Esophagus (tissue), 2 donors: ENCODE measurements at regions not wholly inside any gene's neighbourhood (a gene's known extent, or its start where the extent isn't known, plus 50 kb on each side); places are given as distances from the start of the nearest gene placed in this dataset.

ENCODE experiments used
- H3K27ac ChIP-seq, 2 donors: one replicate each; pipeline ENCODE4 v1.5.1; 2013; ENCODE audit warnings: low read depth in 2 of 2, mild to moderate bottlenecking in 2 of 2, inconsistent platforms in 1 of 2, low read length in 1 of 2, moderate library complexity in 1 of 2
- H3K27me3 ChIP-seq, 2 donors: one replicate each; pipeline ENCODE4 v1.6.1; 2013; ENCODE audit warnings: low read length in 2 of 2, control low read depth in 1 of 2, mild to moderate bottlenecking in 1 of 2; ENCODE audit not compliant: insufficient read depth in 2 of 2, control insufficient read depth in 1 of 2
- H3K36me3 ChIP-seq, 2 donors: one replicate each; pipeline ENCODE4 v1.6.1; 2013; ENCODE audit warnings: low read length in 1 of 2; ENCODE audit not compliant: control insufficient read depth in 2 of 2, insufficient read depth in 2 of 2
- H3K4me1 ChIP-seq, 2 donors: one replicate each; pipeline ENCODE4 v1.6.1; 2013; ENCODE audit warnings: low read length in 1 of 2; ENCODE audit not compliant: control insufficient read depth in 2 of 2, insufficient read depth in 2 of 2
- H3K4me3 ChIP-seq, 2 donors: one replicate each; pipeline ENCODE4 v1.5.1; 2013; ENCODE audit warnings: low read length in 2 of 2, mild to moderate bottlenecking in 2 of 2, low read depth in 1 of 2, moderate library complexity in 1 of 2
- H3K9me3 ChIP-seq, 2 donors: one replicate each; pipeline ENCODE4 v1.6.1; 2013; ENCODE audit warnings: mild to moderate bottlenecking in 2 of 2, low read depth in 1 of 2, low read length in 1 of 2, moderate library complexity in 1 of 2; ENCODE audit not compliant: control insufficient read depth in 2 of 2, insufficient read depth in 1 of 2
- WGBS, 2 donors: extraction: QIAGEN DNeasy Blood & Tissue Kit; methylation state at CpG; one replicate each; pipeline ENCODE4 v1.1.7; 2013; 5-methylcytosine and 5-hydroxymethylcytosine counted together
- donor health status: healthy with polysubstance abuse.
- donor health status: Bipolar disorder and iron deficiency.

GRCh38 chr6:14246876-14247275 is 129.3 kb downstream of the CD83 start:
- WGBS, 2 donors, result 89 to 93% methylated on average over 3 of the region's 3 CpGs
- H3K36me3 ChIP-seq, result no peaks in the 10 kb centered on the region

GRCh38 chr6:14250573-14250972 is 133.0 kb downstream of the CD83 start:
- Histone ChIP-seq H3K27me3 (no peaks in the 10 kb centered on the region), H3K27ac (no peak overlapping the region), H3K9me3 (no peaks in the 10 kb centered on the region), H3K36me3 (no peaks in the 10 kb centered on the region), H3K4me1 (no peaks in the 10 kb centered on the region), H3K4me3 (no peak overlapping the region)
- 95 to 97% methylated on average over 4 of the region's 4 CpGs for WGBS, 2 donors

More at GRCh38 chr6:14246876-14247275, 129.3 kb downstream of the CD83 start:
- Histone ChIP-seq H3K27me3 (peaks cover 0 to 2% of the 10 kb centered on the region in 2 donors), H3K4me1 (no peaks in the 10 kb centered on the region), H3K27ac (no peak overlapping the region), H3K9me3 (no peaks in the 10 kb centered on the region), H3K4me3 (no peak overlapping the region)

GRCh38 chr6:14252271-14252850 is 134.8 kb downstream of the CD83 start:
- no peak overlapping the region for H3K27ac ChIP-seq
- H3K36me3 ChIP-seq, result no peaks in the 10 kb centered on the region
- WGBS, 2 donors, result 76 to 81% methylated on average over 10 of the region's 10 CpGs
- H3K4me1 ChIP-seq, result no peaks in the 10 kb centered on the region
- no peak overlapping the region for H3K4me3 ChIP-seq
- H3K9me3 ChIP-seq, result no peaks in the 10 kb centered on the region
- H3K27me3 ChIP-seq, result no peaks in the 10 kb centered on the region

- peaks cover 0 to 2% of the 10 kb centered on the region in 2 donors for H3K4me1 ChIP-seq
- no peak overlapping the region for H3K27ac ChIP-seq
- 86 to 92% methylated on average over 7 of the region's 7 CpGs for WGBS, 2 donors
- no peaks in the 10 kb centered on the region for H3K36me3 ChIP-seq
- H3K9me3 ChIP-seq, result no peaks in the 10 kb centered on the region
- H3K27me3 ChIP-seq, result no peaks in the 10 kb centered on the region
- no peak overlapping the region for H3K4me3 ChIP-seq
These were observed 136.9 kb downstream of the CD83 start for GRCh38 chr6:14254505-14254904.

GRCh38 chr6:14255916-14256315 is 138.3 kb downstream of the CD83 start:
- H3K27ac ChIP-seq, result no peak overlapping the region
- H3K4me1 ChIP-seq, result peaks cover 2 to 3% of the 10 kb centered on the region in 2 donors
- 91% methylated on average over 6 of the region's 6 CpGs for WGBS, 2 donors
- no peaks in the 10 kb centered on the region for H3K27me3 ChIP-seq
- no peaks in the 10 kb centered on the region for H3K36me3 ChIP-seq
- H3K9me3 ChIP-seq, result peaks cover 0 to 3% of the 10 kb centered on the region in 2 donors
- no peak overlapping the region for H3K4me3 ChIP-seq

GRCh38 chr6:14258117-14258516 is 140.5 kb downstream of the CD83 start:
- no peaks in the 10 kb centered on the region for H3K27me3 ChIP-seq
- no peak overlapping the region for H3K27ac ChIP-seq
- H3K4me1 ChIP-seq, result peaks cover 2 to 3% of the 10 kb centered on the region in 2 donors
- H3K4me3 ChIP-seq, result no peak overlapping the region
- no peaks in the 10 kb centered on the region for H3K36me3 ChIP-seq
- WGBS, 2 donors, result 29 to 36% methylated on average over 2 of the region's 2 CpGs
- H3K9me3 ChIP-seq, result peaks cover 0 to 3% of the 10 kb centered on the region in 2 donors

GRCh38 chr6:14258695-14259593 is 141.4 kb downstream of the CD83 start:
- WGBS, 2 donors, result 81 to 85% methylated on average over 12 of the region's 12 CpGs
- Histone ChIP-seq H3K27me3 (no peaks in the 10 kb centered on the region), H3K4me1 (peaks cover 2 to 3% of the 10 kb centered on the region in 2 donors), H3K9me3 (peaks cover 0 to 3% of the 10 kb centered on the region in 2 donors), H3K27ac (no peak overlapping the region), H3K36me3 (no peaks in the 10 kb centered on the region), H3K4me3 (no peak overlapping the region)

- Histone ChIP-seq H3K4me1 (peaks cover 2 to 3% of the 10 kb centered on the region in 2 donors), H3K27me3 (no peaks in the 10 kb centered on the region), H3K9me3 (peaks cover 0 to 4% of the 10 kb centered on the region in 2 donors), H3K36me3 (no peaks in the 10 kb centered on the region), H3K4me3 (no peak overlapping the region), H3K27ac (no peak overlapping the region)
- 92% methylated on average over 8 of the region's 8 CpGs for WGBS, 2 donors
These were observed 142.1 kb downstream of the CD83 start for GRCh38 chr6:14259594-14260152.

GRCh38 chr6:14260839-14261238 is 143.3 kb downstream of the CD83 start:
- Histone ChIP-seq H3K36me3 (no peaks in the 10 kb centered on the region), H3K4me3 (no peak overlapping the region), H3K27me3 (no peaks in the 10 kb centered on the region), H3K9me3 (peaks cover 0 to 4% of the 10 kb centered on the region in 2 donors), H3K4me1 (peaks cover 2 to 3% of the 10 kb centered on the region in 2 donors), H3K27ac (no peak overlapping the region)
- WGBS, 2 donors, result 96 to 98% methylated on average over 1 of the region's 1 CpG
